ENCODE measurements at regions not wholly inside any gene's neighbourhood (a gene's known extent, or its start where the extent isn't known, plus 50 kb on each side); places are given as distances from the start of the nearest gene placed in this dataset.
"Not testable (repeated sequence)": the region's sequence is repeated elsewhere in the genome, so short reads cannot be mapped to it uniquely, and the experiment has no call there.

DNA sequence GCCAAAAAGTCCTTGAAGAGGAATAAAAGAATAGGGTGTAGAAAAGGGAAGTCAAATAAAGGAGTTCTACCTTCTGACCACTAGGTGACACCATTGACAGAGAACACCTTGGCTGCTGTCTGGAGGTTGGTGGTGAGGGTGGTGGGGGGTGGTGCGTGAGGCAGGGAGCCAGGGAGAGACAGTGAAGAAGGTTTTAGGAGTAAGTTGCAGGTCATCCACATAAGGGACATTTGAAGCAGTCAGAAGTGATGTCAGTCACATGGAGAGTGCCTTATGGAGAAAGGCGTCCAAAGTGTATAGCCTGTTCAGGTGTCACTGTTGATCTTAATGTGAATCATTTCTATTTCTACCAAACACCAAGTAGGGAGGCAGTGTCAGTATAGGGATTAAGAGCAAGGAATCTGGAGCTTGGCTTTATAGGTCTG lies 279.3 kb upstream of the DDHD1 start:
- DNase-seq (ENCODE audit: extremely low read depth, low read depth): peak; percentile 24

GRCh38 chr14:53430870-53431269 lies 277.7 kb upstream of the DDHD1 start:
- DNase-seq (ENCODE audit: extremely low read depth, low read depth): no peak

- DNase-seq (ENCODE audit: extremely low read depth, low read depth): no peak
Observed at GRCh38 chr14:53412819-53413675, 259.9 kb upstream of the DDHD1 start.

DNA sequence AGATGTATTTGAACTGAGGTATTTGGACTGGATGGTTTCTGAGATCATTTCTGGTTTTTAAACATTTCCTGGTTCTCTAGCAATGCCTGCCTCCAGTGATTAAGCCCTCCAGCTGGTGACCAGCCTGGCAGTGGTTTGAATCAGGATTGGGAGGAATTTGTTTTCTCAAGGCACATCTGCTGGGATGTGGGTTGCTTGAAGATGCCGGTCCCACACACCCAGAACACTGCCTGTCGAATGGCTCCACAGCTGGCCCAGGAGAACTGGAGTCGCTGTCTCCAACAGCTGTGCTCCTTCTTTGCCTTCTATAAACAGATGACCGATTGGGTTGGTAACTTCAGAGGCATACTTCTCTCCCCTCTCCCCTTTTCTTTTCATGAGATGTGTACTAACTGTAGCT lies 258.0 kb upstream of the DDHD1 start:
- DNase-seq (ENCODE audit: extremely low read depth, low read depth): no peak

DNA sequence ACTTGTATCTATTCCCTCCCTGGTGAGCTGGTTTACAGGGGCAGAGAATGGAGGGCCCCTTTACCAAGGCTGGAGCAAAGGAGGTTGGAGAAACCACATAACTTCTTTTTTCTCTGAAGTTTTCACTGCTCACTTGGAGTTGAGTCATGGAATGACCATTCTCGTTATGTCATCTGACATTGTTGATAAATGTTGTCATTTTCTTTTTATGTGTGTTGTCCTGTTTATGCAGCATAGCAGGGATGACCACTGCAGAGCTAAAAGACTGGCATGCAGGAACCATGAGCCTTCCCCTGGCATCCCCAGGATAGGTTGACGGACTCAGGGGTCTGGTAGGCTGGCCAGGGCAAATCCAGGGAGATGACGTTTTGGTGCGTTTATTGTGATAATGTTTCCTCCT lies 256.8 kb upstream of the DDHD1 start:
- DNase-seq (ENCODE audit: extremely low read depth, low read depth): no peak

DNA sequence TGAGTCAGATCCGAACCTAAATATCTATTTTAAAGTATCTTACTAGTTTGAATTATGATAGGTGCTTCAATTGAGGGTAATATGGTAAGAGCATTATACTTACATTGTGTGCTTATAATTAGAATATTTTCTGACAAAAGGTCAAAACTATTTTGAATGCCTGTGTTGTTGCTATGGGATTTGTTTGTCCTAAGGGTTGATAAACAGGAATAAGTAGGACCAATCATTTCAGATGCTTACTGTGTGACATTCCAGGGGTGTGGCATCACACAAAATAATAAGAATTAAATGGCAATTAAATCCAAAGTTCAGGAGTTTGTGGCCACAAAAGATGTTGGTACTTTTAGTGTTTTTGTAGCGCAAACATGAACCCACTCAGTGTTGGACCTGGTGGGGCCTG lies 256.2 kb upstream of the DDHD1 start:
- no peak for DNase-seq (ENCODE audit: extremely low read depth, low read depth)

DNA sequence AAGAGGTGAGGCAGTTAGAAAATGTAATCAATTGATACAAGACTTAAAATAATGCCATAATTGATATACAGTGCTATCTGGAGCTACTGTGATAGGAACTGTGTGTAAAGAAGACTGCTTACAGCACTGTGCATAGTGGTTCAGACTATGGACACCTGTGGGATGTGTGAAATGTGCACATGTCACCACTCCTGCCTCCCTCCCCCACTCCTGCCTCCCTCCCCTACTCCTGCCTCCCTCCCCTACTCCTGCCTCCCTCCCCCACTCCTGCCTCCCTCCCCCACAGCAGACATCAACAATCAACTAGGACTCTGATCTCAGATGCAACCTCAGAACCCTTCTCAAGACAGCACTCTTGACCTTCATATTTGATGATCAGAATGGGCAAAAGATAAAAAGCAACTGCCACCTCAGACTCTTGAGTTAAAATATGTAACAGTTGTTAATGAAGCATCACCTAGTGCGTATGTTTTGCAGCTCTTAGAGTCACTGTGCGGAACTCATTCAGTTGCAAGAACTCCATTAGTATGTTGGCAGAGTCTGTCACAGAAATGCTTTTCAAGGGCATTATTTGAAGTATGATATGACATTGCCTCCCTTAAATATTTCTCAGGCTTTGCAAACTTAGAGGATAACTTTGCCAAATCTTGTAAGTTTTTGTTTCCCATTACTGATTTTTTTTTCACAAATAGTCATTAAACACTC lies 255.2 kb upstream of the DDHD1 start:
- DNase-seq (ENCODE audit: extremely low read depth, low read depth): no peak

DNA sequence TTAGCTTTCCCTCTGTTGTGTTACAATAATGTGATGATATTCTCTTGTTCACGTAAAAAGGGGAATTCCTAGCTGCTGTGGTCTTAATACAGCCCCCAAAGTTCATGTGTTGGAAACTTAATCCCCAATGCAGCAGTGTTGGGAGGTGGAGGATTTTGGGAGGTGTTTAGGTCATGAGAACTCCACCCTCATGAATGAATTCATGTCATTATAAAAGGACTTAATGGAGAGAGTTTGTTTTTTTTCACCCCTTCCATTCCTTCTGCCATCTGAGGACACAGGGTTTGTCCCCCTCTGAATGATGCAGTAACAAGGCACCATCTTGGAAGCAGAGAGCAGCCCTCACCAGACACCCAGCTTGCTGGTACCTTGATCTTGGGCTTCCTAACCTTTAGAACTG lies 253.4 kb upstream of the DDHD1 start:
- no peak for DNase-seq (ENCODE audit: extremely low read depth, low read depth)

DNA sequence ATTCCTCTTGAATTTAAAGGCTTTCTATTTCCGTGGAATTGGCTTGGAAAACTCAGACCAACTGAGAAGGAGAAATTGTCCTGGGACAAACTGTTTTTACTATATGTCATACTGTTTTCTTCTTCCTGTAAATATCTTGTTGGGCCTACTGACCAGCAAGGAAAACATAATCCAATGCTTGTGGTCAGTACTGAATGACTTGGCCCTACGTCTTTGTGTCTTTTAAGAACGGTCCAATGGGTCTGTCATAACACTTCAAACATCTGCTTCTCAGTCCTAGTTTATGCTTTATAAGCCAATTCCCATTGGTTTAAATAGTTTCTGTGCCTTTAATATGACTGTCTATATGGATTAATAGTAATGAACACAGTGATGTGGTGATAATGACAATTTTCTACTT lies 248.5 kb upstream of the DDHD1 start:
- DNase-seq (ENCODE audit: extremely low read depth, low read depth): no peak

GRCh38 chr14:53399057-53399456 lies 245.9 kb upstream of the DDHD1 start:
- DNase-seq (ENCODE audit: extremely low read depth, low read depth): no peak

DNA sequence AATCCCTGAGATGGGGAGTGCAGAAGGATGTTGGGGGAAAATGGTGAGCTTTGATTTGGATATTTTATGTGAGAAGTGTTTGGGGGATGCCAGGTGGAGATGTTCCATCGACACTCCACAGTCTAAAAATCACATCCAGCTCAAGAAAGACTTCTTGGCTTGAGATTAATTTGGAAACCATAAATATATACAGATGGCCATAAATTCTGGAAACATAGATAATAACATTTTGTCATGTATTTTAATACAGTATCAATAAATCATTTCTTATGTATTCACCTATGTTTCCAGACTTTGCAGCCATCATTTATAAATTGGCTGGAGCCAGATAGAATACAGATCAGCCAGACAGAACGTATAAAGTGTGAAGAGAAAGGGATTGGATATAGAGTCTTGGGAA lies 245.5 kb upstream of the DDHD1 start:
- DNase-seq (ENCODE audit: extremely low read depth, low read depth): no peak

DNA sequence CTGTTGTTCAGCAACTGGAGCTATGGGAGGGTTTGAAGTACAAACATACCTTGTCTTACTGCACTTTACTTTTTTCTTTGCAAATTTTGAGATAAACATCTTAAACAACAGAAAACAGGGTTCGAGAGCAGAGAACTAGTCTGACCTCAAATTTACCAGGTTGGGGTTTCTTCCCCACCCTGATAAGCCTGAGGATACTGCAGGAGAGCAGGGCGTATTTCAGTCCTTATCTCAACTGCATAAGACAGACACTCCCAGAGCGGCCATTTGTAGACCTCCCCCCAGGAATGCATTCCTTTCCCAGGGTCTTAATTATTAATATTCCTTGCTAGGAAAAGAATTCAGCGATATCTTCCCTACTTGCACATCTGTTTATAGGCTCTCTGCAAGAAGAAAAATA lies 242.1 kb upstream of the DDHD1 start:
- DNase-seq (ENCODE audit: extremely low read depth, low read depth): not testable (repeated sequence)

DNA sequence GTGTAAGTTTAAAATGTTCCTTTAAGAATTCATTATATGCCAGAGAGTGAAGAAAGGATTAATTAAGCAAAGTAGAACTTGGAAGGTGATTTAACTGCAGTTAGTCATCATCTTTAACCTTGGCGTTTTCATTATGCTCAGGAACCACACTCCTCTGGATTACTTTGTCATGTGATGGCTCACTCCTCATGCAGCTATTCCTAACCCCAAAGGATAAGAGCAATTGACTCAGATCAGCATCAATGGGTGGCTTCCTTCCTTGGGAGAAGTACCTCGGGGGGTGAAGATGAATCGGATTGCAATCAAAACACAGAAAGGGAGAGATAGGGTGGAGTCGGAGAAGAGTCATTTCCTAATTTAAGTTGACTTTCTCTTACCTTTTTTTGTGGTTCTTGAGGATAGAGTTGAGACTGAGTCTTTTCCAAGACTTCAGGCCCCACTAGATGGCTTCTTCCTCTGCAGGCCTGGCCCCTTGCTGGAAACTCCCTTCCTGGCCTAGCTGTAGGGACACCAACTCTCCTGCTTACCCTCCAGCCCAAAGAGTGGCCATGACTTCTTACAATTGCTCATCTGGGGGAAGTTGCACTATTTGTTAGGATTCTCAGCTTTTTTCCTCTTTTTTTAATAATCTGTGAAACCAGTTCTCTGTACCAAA lies 238.6 kb upstream of the DDHD1 start:
- DNase-seq (ENCODE audit: extremely low read depth, low read depth): no peak

DNA sequence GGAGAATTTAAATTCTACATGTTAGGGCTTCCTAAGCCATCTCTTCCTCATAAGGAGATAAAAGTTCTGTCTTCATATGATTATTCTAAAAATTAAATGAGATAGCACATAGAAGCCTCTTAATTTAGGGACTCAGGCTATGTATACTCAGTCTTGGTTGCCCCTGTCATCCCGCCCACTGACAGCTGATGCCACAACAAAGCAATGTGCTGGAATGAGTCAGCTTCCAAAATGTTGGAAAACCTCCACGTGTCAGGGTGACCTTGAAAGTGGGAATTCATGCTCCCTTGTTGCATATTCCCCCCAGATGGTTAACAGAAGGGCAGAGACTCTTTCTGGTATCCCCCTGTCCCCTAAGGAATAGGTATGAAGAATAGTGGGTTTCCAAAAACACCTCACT lies 238.0 kb upstream of the DDHD1 start:
- DNase-seq (ENCODE audit: extremely low read depth, low read depth): no peak

GRCh38 chr14:53390008-53390407 lies 236.9 kb upstream of the DDHD1 start:
- DNase-seq (ENCODE audit: extremely low read depth, low read depth): no peak

- DNase-seq (ENCODE audit: extremely low read depth, low read depth): no peak
Observed at GRCh38 chr14:53389202-53389601, 236.1 kb upstream of the DDHD1 start.

- no peak for DNase-seq (ENCODE audit: extremely low read depth, low read depth)
Observed at GRCh38 chr14:53386362-53386761, 233.2 kb upstream of the DDHD1 start.

DNA sequence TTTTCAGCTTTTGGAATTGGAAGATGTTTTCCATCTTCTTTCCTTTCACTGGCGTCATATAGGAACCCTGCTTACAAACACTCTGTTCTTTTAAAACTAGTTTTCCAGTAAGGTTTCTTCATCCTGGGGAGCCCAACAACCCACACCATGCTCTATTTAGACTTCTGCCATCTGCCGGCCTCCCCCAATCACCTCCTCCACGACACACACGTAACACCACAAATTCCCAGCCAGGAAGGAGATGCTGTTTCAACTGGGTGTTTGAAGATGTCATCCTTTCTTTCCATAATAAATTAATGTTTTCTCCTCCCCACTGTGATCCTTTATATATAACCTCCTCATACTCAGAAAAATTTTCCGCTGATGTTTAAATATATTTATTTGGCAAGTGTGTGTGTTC lies 231.4 kb upstream of the DDHD1 start:
- DNase-seq (ENCODE audit: extremely low read depth, low read depth): no peak

- DNase-seq (ENCODE audit: extremely low read depth, low read depth): no peak
Observed at GRCh38 chr14:53384073-53384472, 230.9 kb upstream of the DDHD1 start.

GRCh38 chr14:53381895-53382294 lies 228.8 kb upstream of the DDHD1 start:
- no peak for DNase-seq (ENCODE audit: extremely low read depth, low read depth)

- DNase-seq (ENCODE audit: extremely low read depth, low read depth): no peak
Observed at GRCh38 chr14:53380867-53381225, 227.7 kb upstream of the DDHD1 start.
